HG02678 (cell line): ENCODE measurements at regions not wholly inside any gene's neighbourhood (a gene's known extent, or its start where the extent isn't known, plus 50 kb on each side); places are given as distances from the start of the nearest gene placed in this dataset.

Source experiments
- ATAC-seq: cut with Tn5 transposase; IDR thresholded peaks from one replicate; pipeline ENCODE4 v1.9.1; 2021; ENCODE audit warnings: mild to moderate bottlenecking, moderate library complexity; ENCODE audit not compliant: unreplicated experiment

DNA sequence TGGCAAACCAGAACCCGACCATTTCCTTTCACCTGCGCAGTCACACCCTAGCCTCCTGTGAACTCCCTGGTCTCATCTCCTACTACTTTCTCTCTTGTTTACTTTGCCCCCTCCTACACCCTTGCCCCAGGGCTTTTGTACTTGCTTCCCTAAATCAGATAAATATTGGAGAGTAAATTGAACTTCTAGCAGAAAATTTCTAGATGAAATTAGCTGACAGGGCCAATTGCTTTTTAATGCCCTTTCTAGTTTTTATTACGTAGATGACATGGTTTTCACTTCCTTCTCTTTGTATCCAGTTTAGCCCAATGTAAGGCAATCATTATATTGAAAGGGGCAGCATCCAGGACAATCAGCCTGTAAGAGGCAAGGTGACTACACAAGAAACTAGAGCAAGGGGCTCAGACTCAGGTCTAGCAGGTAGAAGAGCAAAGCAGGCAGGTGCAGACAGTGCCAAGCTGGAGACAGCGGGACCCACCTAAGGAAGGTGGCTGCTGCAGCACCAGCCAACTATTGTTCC lies 56.2 kb upstream of the TOPAZ1 start:
- ATAC-seq = no peak

DNA sequence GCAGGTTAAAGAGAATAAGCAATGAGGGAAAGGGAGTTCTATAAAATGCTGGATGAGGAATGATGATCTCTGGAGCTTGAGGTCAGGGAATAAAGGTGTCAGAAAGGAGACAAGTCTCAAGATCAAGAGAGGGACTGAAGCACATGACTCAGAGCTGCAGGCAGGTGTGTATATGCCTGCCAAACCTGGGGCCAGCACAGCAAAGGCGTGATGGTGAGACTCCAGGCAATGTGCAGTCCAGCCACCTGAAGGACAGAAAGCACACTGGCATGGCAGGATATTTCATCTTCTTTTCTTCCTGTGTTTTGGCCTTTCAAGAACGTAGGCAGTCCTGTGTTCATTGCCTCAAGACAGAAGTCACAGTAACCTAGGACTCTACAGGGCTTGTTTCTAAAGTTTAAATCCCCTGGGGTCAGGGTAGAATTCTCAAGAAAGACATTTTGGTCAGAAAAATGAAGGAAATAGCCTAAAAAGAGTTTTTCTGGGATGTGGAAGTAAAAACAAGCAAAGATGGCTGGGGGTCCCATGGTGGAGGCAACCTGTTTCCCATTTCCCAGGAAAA lies 55.5 kb upstream of the TOPAZ1 start:
- no peak for ATAC-seq

DNA sequence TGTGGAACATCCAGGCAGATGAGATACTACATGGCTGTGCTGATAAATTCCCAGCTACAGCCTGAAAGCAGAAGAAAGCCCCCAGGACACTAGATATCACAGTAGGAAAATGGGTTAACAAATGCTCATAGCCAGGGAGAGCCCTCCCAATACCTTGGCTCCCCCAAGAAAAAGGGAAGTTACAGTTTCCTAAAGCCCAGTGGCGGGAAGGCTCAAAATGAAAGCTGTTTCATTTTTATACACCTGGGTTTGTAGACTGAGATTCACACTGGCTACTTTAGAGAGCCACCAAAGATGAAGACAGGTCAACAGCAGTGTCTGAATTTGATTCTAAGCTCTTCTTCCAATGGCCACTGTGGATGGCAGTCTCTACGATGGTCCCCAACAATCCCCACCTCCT lies 55.0 kb upstream of the TOPAZ1 start:
- no peak for ATAC-seq
